Psoas muscle (tissue), 7 donors: ENCODE measurements at regions not wholly inside any gene's neighbourhood (a gene's known extent, or its start where the extent isn't known, plus 50 kb on each side); places are given as distances from the start of the nearest gene placed in this dataset.

ENCODE experiments used
- ATAC-seq, 4 donors: fragments of 200-7000 bp; cut with Tn5 transposase; one replicate each; pipeline ENCODE4 v1.9.1; 2020; ENCODE audit warnings: moderate library complexity in 3 of 4, mild to moderate bottlenecking in 2 of 4
- DNase-seq, 2 donors: peaks; one replicate each; pipeline ENCODE4 v3.0.0-alpha.2; 2020
- H3K27ac ChIP-seq: fragments of 200-600 bp; one replicate; pipeline ENCODE4 v1.8.0; 2022
- H3K27me3 ChIP-seq, 3 donors: fragments of 200-600 bp in 1 of 3; one replicate each; pipeline versions ENCODE4 v1.6.1 to v1.8.0; 2013 to 2022; ENCODE audit warnings: low read length in 2 of 3, mild to moderate bottlenecking in 2 of 3, moderate library complexity in 1 of 3; ENCODE audit not compliant: insufficient read depth in 3 of 3
- H3K36me3 ChIP-seq, 2 donors: fragments of 200-600 bp in 1 of 2; one replicate each; pipeline versions ENCODE4 v1.6.1 to v1.8.0; 2013 to 2022; ENCODE audit warnings: low read depth in 1 of 2, mild to moderate bottlenecking in 1 of 2, moderate library complexity in 1 of 2; ENCODE audit not compliant: insufficient read depth in 1 of 2
- H3K4me1 ChIP-seq: fragments of 200-600 bp; one replicate; pipeline ENCODE4 v1.8.0; 2022
- H3K4me3 ChIP-seq: fragments of 200-600 bp; one replicate; pipeline ENCODE4 v1.8.0; 2022; ENCODE audit warnings: mild to moderate bottlenecking
- H3K9me3 ChIP-seq: fragments of 200-600 bp; one replicate; pipeline ENCODE4 v1.8.0; 2022
- WGBS, 3 donors: extraction: QIAGEN DNeasy Blood & Tissue Kit; methylation state at CpG; one replicate each; pipeline versions ENCODE4 v1.1.6 to v1.1.7; 2013; 5-methylcytosine and 5-hydroxymethylcytosine counted together
- intact Hi-C, 2 donors: fragments of 100-400 bp; cut with DNase I; formaldehyde crosslinking; loops; one replicate each; pipeline versions ENCODE4 v1.11.0 to v1.14.2; 2022
- TF ChIP-seq, protein P1 (sequence below): fragments of 200-600 bp; IDR thresholded peaks from one replicate; pipeline ENCODE4 v1.8.0; 2022; ENCODE audit warnings: antibody characterized with exemption
- donor health status: healthy with polysubstance abuse.
- donor health status: DM: no; HTN: no; CAD: no; lungs with moderate emphysema.
- donor health status: Bipolar disorder and iron deficiency.
- donor health status: healthy.
- donor health status: DM: yes; HTN: yes; CAD: no.
- donor health status: DM: no; HTN: no; CAD: no.
- donor health status: DM: yes; HTN: yes; CAD: no.

DNA sequence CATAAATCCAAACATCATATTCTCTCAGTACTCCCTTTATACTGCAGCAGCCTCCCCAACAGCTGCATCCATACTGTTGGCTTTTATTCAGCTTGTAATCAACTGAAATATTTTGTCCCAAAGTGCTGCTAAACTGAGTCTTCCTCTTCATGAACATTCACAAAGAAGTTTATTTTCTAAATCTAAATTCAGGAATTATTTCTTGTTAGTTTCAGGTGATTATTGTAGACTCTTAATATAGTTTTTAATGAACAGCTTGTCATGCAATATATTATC, 269.3 kb upstream of the UBE2E2 start:
- intact Hi-C loops = no loop called here
- ATAC-seq = no peak

DNA sequence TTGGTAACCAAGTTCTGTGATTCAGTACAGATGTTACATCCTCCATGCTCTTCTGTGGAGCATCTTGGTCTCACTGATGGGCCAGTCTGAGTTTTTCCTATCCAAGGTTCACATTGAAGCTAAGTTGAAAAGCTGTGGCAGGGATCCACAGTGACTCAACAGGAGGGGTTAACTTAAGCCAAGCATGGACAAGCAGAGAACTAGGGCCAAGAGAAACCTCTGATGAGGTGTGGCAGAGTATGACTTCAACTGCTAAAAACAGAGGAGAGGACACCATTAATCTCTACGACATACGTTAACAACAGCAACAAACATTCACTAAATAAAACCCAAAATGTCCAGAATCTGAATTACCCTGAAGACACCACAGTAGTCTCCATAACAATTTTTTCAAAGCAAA, 268.1 kb upstream of the UBE2E2 start:
- no peak overlapping the region for H3K4me3 ChIP-seq
- H3K4me1 ChIP-seq = peaks cover 10% of the 10 kb centered on the region
- TF ChIP-seq, protein P1, sequence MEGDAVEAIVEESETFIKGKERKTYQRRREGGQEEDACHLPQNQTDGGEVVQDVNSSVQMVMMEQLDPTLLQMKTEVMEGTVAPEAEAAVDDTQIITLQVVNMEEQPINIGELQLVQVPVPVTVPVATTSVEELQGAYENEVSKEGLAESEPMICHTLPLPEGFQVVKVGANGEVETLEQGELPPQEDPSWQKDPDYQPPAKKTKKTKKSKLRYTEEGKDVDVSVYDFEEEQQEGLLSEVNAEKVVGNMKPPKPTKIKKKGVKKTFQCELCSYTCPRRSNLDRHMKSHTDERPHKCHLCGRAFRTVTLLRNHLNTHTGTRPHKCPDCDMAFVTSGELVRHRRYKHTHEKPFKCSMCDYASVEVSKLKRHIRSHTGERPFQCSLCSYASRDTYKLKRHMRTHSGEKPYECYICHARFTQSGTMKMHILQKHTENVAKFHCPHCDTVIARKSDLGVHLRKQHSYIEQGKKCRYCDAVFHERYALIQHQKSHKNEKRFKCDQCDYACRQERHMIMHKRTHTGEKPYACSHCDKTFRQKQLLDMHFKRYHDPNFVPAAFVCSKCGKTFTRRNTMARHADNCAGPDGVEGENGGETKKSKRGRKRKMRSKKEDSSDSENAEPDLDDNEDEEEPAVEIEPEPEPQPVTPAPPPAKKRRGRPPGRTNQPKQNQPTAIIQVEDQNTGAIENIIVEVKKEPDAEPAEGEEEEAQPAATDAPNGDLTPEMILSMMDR = no peak
- no peaks in the 10 kb centered on the region for H3K9me3 ChIP-seq
- WGBS, 3 donors = 72 to 75% (median 72%) methylated on average over 2 of the region's 2 CpGs
- ATAC-seq (peak; percentile 34 to 64 (median 53)), DNase-seq (no peak)
- H3K27me3 ChIP-seq = no peaks in the 10 kb centered on the region
- intact Hi-C loops = no loop called here
- no peak overlapping the region for H3K27ac ChIP-seq
- no peaks in the 10 kb centered on the region for H3K36me3 ChIP-seq

More for the DNA sequence above, 269.3 kb upstream of the UBE2E2 start:
- Histone ChIP-seq H3K4me3 (no peak overlapping the region), H3K27me3 (no peaks in the 10 kb centered on the region), H3K36me3 (no peaks in the 10 kb centered on the region), H3K9me3 (no peaks in the 10 kb centered on the region), H3K4me1 (peaks cover 10% of the 10 kb centered on the region), H3K27ac (no peak overlapping the region)
- TF ChIP-seq, protein P1 = no peak
- DNase-seq = no peak

DNA sequence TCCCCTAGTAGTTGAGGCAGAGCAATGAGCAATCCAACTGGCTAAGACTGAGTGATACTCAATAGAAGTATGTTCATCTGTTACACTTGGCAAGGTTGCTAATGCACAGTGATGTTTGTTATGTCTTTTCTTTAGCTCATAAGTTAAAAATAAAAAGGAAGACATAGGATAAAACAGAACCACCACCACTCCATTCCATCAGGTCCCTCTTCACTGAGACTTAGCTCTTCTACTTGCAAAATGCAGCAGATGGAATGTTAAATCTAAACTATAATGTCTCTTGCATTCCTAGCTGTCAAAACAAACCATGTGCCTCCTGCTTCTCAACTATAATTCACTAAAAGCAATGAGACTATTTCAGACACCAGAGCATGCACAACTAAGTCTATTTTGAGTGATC, 265.6 kb upstream of the UBE2E2 start:
- H3K9me3 ChIP-seq = no peaks in the 10 kb centered on the region
- no peaks in the 10 kb centered on the region for H3K27me3 ChIP-seq
- ATAC-seq = peak in 3 of 4 donors; percentile 60 to 62 (median 61)
- intact Hi-C loops = no loop called here
- DNase-seq = no peak
- H3K4me3 ChIP-seq = no peak overlapping the region
- H3K4me1 ChIP-seq = peaks cover 10% of the 10 kb centered on the region
- no peak overlapping the region for H3K27ac ChIP-seq
- H3K36me3 ChIP-seq = no peaks in the 10 kb centered on the region
- TF ChIP-seq, protein P1 = no peak

DNA sequence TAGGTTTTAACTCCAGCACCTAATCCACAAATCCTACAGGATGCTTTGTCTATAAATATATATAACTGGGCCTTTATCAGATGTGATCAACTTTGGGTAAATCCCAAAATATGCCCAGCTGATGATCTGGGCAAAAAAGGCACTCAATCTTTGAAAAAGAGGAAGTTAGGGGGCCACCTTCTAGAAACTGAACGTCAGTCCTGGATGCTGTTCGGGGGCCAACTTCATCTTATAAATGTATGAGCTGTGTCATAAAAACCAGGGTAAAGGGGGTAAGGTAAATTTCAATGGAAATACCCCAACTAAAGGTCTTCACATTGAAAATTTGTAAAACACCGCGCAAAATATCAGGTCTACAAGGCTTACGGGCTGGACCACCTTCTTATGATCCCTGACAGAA, 264.4 kb upstream of the UBE2E2 start:
- Histone ChIP-seq H3K4me3 (no peak overlapping the region), H3K27me3 (no peaks in the 10 kb centered on the region), H3K27ac (no peak overlapping the region), H3K36me3 (no peaks in the 10 kb centered on the region), H3K4me1 (peaks cover 6% of the 10 kb centered on the region), H3K9me3 (no peaks in the 10 kb centered on the region)
- ATAC-seq (no peak), DNase-seq (no peak)
- 94 to 95% (median 95%) methylated on average over 5 of the region's 5 CpGs for WGBS, 3 donors
- intact Hi-C loops = no loop called here
- TF ChIP-seq, protein P1 = no peak

DNA sequence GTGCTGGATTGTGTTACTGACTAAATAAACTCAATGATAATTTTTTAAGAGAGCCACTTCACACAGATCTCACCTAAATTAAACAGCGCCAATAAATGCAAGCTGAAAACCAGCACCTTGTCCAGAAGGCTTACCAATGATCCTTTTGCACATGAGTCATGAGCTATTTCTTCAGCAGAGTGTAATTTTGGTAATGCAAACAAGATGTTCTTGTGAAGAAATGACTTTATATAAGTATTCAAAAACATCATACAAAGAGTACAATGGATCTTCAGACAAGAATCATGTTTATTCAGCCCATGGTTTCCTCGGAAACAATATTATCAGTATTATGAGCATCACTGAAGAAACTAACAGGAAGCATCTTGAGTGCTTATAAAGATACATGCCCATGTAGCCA, 263.8 kb upstream of the UBE2E2 start:
- peak in 1 of 4 donors; percentile 77 for ATAC-seq
- Histone ChIP-seq H3K4me1 (peaks cover 6% of the 10 kb centered on the region), H3K4me3 (no peak overlapping the region), H3K36me3 (no peaks in the 10 kb centered on the region), H3K9me3 (no peaks in the 10 kb centered on the region), H3K27me3 (no peaks in the 10 kb centered on the region), H3K27ac (no peak overlapping the region)
- intact Hi-C loops = no loop called here
- no peak for DNase-seq
- TF ChIP-seq, protein P1 = no peak
- 81 to 84% (median 83%) methylated on average over 2 of the region's 2 CpGs for WGBS, 3 donors
